Dermis blood vessel endothelial cell (primary cell): ENCODE measurements at regions not wholly inside any gene's neighbourhood (a gene's known extent, or its start where the extent isn't known, plus 50 kb on each side); places are given as distances from the start of the nearest gene placed in this dataset.
A peak's percentile ranks its signal among the peaks of the same experiment; 100 is the strongest.
"Not testable (repeated sequence)": the region's sequence is repeated elsewhere in the genome, so short reads cannot be mapped to it uniquely, and the experiment has no call there.

Source experiments
- DNase-seq: peaks from one replicate; pipeline ENCODE4 v3.0.0; 2010

DNA sequence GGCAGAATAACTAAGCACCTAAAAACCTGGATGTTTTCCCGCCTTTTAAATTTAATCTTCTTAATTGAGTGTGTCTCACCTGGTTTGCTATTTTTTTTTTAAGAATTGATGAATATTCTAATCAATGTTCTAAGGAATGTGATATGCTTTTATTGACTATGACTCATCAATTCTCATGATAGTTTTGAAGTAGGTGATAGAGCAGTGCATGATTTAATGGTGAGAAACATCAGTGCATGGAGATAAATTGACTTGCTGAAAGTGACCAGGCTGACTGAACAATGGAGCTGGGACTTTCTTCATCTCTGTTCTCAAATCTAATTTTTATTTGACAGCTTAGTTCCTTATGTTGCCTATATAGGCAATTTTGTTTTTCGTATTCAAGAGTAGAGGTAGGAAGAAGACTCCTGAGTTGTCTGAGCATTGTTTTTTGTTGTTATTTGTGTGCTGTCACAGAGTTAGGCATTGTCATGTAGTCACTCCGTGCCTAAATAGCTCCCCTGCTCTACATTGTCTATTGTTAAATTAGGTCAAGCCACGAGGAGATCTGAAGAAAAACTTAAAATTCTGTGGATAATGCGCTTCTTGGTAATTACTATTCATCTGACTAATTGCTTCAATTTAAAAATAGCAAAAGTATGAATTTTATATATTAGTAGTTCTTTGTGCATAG is 59.0 kb upstream of the NUTM2F start:
- DNase-seq, result not testable (repeated sequence)

GRCh38 chr9:94388011-94388406 is 59.6 kb upstream of the NUTM2F start:
- DNase-seq, result not testable (repeated sequence)

DNA sequence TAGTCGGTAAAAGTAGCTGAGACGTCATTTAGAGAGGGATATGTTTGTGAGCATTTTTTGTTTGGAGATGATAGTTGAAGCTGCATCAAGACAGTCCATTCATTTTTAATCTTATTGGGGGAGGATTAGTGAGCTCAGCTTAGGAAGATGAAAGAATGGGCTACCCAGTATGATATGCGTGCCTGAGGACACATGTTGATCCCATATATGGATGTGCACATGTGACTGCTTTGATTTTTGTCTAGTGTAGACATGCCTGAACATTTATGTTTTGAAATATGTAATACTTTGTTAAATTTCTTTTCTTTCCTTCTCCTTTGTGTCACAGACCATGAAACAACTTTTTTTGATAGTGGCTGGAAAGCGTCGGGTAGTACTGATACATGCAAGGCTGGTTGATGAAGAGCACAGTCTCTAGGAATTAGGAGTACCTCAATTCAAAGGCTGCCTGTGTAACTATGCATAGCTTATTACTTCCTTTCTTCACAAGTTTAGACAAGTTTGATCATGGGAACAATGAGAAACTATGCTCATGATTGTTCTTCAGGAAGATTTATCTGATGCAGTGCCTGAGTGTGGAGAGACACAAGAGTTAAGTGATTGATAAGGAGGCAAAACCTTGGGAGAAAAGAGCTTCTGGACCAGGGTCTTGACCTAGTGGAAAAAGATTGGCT is 62.1 kb upstream of the NUTM2F start:
- DNase-seq, result not testable (repeated sequence)

GRCh38 chr9:94392971-94393624 is 64.7 kb upstream of the NUTM2F start:
- DNase-seq, result not testable (repeated sequence)

GRCh38 chr9:94397766-94398379 is 69.4 kb upstream of the NUTM2F start:
- not testable (repeated sequence) for DNase-seq

DNA sequence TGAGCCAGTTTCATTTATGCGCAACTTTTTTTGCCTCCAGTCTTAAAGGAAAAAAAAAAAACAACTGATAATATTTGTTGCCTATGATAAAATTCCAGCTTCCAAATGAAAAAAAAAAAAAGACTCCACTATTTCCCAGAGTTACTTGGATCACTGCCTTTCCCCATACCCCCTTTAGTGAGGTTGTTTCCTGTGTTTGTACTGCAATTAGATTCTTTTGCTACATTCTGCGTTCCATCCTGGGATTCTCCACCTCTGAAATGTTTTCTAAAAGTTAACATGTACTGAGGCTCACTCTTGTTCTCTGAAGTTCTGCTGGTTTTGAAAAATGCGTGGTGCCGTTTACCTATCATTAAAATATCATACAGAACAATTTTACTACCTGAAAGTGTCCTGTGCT is 72.0 kb upstream of the NUTM2F start:
- DNase-seq, result peak; percentile 31

- not testable (repeated sequence) for DNase-seq
These were observed 74.4 kb upstream of the NUTM2F start for GRCh38 chr9:94402795-94403194.

DNA sequence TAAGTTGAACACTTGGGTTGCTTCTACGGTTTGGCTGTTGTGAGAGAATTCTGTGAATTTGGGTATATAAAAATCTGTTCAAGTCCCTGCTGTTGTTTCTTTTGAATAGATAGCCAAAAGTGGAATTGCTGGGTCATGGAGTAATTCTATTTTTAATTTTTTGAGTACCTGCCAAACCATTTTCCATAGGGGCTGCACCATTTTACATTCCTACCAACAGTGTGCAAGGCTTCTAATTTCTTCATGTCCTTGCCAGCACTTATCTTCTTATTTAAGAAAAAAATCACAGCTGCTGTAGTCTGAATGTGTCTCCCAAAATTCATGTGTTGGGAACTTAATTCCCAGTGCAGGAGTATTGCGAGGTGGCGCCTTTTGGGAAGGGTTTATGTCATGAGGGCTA is 75.1 kb upstream of the NUTM2F start:
- DNase-seq, result not testable (repeated sequence)

GRCh38 chr9:94413665-94414064 is 85.2 kb upstream of the NUTM2F start:
- DNase-seq, result not testable (repeated sequence)

GRCh38 chr9:94415111-94415510 is 86.7 kb upstream of the NUTM2F start:
- DNase-seq, result not testable (repeated sequence)

- DNase-seq, result not testable (repeated sequence)
These were observed 91.7 kb upstream of the NUTM2F start for GRCh38 chr9:94420098-94420497.

DNA sequence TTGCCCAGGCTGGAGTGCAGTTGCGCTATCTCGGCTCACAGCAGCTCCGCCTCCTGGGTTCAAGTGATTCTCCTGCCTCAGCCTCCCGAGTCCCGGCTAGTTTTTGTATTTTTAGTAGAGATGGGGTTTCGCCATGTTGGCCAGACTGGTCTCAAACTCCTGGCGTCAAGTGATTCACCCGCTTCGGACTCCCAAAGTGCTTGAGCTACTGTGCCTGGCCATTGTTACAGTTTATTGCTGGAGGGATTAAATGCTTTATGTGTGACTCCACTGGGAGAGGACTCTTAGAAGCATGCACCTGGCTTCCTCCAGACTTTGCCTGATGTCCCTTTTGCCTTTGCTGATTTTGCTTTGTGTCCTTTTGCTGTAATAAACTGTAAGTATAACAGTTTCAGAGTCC is 93.5 kb upstream of the NUTM2F start:
- not testable (repeated sequence) for DNase-seq

- DNase-seq, result not testable (repeated sequence)
These were observed 96.9 kb upstream of the NUTM2F start for GRCh38 chr9:94425312-94425711.

- not testable (repeated sequence) for DNase-seq
These were observed 108.7 kb upstream of the NUTM2F start for GRCh38 chr9:94437128-94437527.

DNA sequence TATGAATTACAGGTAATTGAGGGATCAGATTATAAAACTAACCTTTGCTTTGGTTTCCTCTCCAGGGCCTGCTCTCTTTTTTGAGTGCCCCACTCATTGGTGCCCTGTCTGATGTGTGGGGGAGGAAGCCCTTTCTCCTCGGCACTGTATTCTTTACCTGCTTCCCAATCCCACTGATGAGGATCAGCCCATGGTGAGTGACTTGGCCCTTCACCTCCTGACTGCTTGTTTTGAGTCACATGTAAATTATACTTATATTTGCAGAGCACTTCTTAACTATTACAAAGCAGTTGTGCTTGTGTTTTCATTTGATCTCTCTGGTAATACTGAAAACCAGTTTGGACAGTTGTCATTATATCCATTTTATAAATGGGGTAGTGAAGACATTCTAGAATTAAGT is 109.9 kb upstream of the NUTM2F start:
- not testable (repeated sequence) for DNase-seq

- DNase-seq, result not testable (repeated sequence)
These were observed 112.7 kb upstream of the NUTM2F start for GRCh38 chr9:94441146-94441545.

- DNase-seq, result no peak
These were observed 113.1 kb upstream of the PCAT7 start for GRCh38 chr9:94441796-94442195.

GRCh38 chr9:94443032-94443722 is 111.7 kb upstream of the PCAT7 start:
- DNase-seq, result no peak

- DNase-seq, result peak; percentile 4
These were observed 109.0 kb upstream of the PCAT7 start for GRCh38 chr9:94445863-94446262.

DNA sequence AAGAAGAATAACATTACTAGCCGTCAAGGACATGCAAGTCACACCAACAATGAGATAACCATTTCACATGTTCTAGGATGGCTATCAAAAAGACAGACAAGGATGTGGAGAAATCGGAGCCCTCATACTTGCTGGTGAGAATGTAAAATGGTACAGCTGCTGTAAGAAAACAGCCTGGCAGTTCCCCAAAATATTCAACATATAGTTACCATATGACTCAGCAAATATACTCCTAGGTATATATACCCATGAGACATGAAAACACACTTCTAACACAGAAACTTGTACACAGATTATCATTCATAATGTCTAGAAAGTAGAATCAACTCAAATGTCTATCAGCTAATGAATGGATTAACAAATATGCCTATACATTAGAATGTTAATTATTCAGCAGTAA is 105.4 kb upstream of the PCAT7 start:
- no peak for DNase-seq

GRCh38 chr9:94464790-94465189 is 90.1 kb upstream of the PCAT7 start:
- DNase-seq, result no peak

GRCh38 chr9:94472063-94472462 is 82.8 kb upstream of the PCAT7 start:
- DNase-seq, result not testable (repeated sequence)
